GM19463 (cell line): ENCODE measurements at regions not wholly inside any gene's neighbourhood (a gene's known extent, or its start where the extent isn't known, plus 50 kb on each side); places are given as distances from the start of the nearest gene placed in this dataset.

Source experiments
- ATAC-seq: cut with Tn5 transposase; IDR thresholded peaks from one replicate; pipeline ENCODE4 v1.9.1; 2021; ENCODE audit warnings: mild to moderate bottlenecking, moderate library complexity; ENCODE audit not compliant: unreplicated experiment

- ATAC-seq = no peak
Measured at GRCh38 chr11:119889728-119890280, 160.8 kb upstream of the NECTIN1 start.

GRCh38 chr11:119889111-119889510, 160.1 kb upstream of the NECTIN1 start:
- ATAC-seq = no peak

GRCh38 chr11:119888119-119888518, 159.1 kb upstream of the NECTIN1 start:
- ATAC-seq = no peak

- no peak for ATAC-seq
Measured at GRCh38 chr11:119886667-119887230, 157.7 kb upstream of the NECTIN1 start.

GRCh38 chr11:119885861-119886567, 157.0 kb upstream of the NECTIN1 start:
- ATAC-seq = no peak

GRCh38 chr11:119885067-119885466, 156.1 kb upstream of the NECTIN1 start:
- ATAC-seq = no peak

- ATAC-seq = no peak
Measured at GRCh38 chr11:119882316-119882715, 153.3 kb upstream of the NECTIN1 start.

GRCh38 chr11:119880873-119881272, 151.9 kb upstream of the NECTIN1 start:
- no peak for ATAC-seq

GRCh38 chr11:119880143-119880542, 151.1 kb upstream of the NECTIN1 start:
- no peak for ATAC-seq

- no peak for ATAC-seq
Measured at GRCh38 chr11:119878990-119879389, 150.0 kb upstream of the NECTIN1 start.

GRCh38 chr11:119876841-119877240, 147.8 kb upstream of the NECTIN1 start:
- ATAC-seq = no peak

GRCh38 chr11:119875841-119876600, 147.0 kb upstream of the NECTIN1 start:
- ATAC-seq = no peak

GRCh38 chr11:119874660-119875238, 145.7 kb upstream of the NECTIN1 start:
- ATAC-seq = no peak

GRCh38 chr11:119873761-119874421, 144.9 kb upstream of the NECTIN1 start:
- no peak for ATAC-seq

- no peak for ATAC-seq
Measured at GRCh38 chr11:119872611-119873310, 143.8 kb upstream of the NECTIN1 start.

- no peak for ATAC-seq
Measured at GRCh38 chr11:119865661-119866156, 136.7 kb upstream of the NECTIN1 start.

- no peak for ATAC-seq
Measured at GRCh38 chr11:119864836-119865235, 135.8 kb upstream of the NECTIN1 start.

- no peak for ATAC-seq
Measured at GRCh38 chr11:119863851-119864601, 135.0 kb upstream of the NECTIN1 start.

- ATAC-seq = no peak
Measured at GRCh38 chr11:119863236-119863635, 134.2 kb upstream of the NECTIN1 start.
